HL-60 (cell line): ENCODE measurements at regions not wholly inside any gene's neighbourhood (a gene's known extent, or its start where the extent isn't known, plus 50 kb on each side); places are given as distances from the start of the nearest gene placed in this dataset.
"Not testable (repeated sequence)": the region's sequence is repeated elsewhere in the genome, so short reads cannot be mapped to it uniquely, and the experiment has no call there.

Experiments
- DNase-seq, 2 experiments: peaks; one replicate each; pipeline ENCODE4 v3.0.0-alpha.2; 2010 to 2020; ENCODE audit warnings: low read depth in 1 of 2, low spot score in 1 of 2
- H3K27ac ChIP-seq: fragments of 250-450 bp; sonication (Bioruptor Pico); replicated peaks from 2 replicates; pipeline ENCODE4 v1.5.1; 2020; ENCODE audit warnings: mild to moderate bottlenecking, moderate library complexity
- H3K27me3 ChIP-seq: fragments of 250-450 bp; sonication (Bioruptor Pico); 2 replicates; pipeline ENCODE4 v1.5.1; 2021; ENCODE audit warnings: mild to moderate bottlenecking, moderate library complexity; ENCODE audit not compliant: insufficient read depth, poor library complexity, severe bottlenecking
- H3K4me3 ChIP-seq: replicated peaks from 2 replicates; pipeline ENCODE4 v1.5.1; 2011; ENCODE audit warnings: mild to moderate bottlenecking, control low read depth, low read length; ENCODE audit not compliant: insufficient read depth
- GABPA ChIP-seq: IDR thresholded peaks from 2 replicates; pipeline ENCODE4 v1.6.1; 2012; ENCODE audit warnings: low read depth
- POLR2AphosphoS5 ChIP-seq: IDR thresholded peaks from 2 replicates; pipeline ENCODE4 v1.6.1; 2012; ENCODE audit warnings: low read depth
- SPI1 ChIP-seq: IDR thresholded peaks from 2 replicates; pipeline ENCODE4 v1.6.1; 2012; ENCODE audit warnings: low read depth, mild to moderate bottlenecking, borderline replicate concordance
- TF ChIP-seq, protein P1 (sequence below): IDR thresholded peaks from 2 replicates; pipeline ENCODE4 v1.6.1; 2012; ENCODE audit warnings: low read depth; ENCODE audit not compliant: insufficient replicate concordance
- TF ChIP-seq, protein P2 (sequence below): IDR thresholded peaks from one replicate; pipeline ENCODE4 v1.5.1; 2011; ENCODE audit warnings: low read length, control low read depth, inconsistent platforms; ENCODE audit not compliant: insufficient read depth

DNA sequence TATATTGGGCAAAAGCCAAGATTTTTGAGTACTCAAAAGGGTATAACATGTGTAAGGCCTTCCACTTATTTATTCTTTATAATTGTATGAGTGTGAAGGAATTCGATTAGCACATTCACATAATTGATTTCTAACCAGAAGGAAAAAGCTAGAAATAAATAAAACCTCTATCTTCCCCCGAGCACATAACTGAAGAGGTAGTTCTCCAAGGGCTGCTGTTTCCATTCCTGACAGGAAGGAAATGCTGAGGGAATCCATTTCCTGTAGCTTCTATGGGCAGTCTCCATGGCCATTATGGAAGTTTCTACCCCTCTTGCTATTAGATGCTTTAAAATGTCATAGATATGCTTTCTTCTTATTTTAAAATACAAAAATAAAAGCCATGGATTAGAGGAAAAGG, 70.5 kb upstream of the ABCB5 start:
- H3K27ac ChIP-seq, result no peak overlapping the region
- DNase-seq, result no peak
- TF ChIP-seq POLR2AphosphoS5, result no peak
- TF ChIP-seq GABPA, result no peak
- TF ChIP-seq, protein P1, sequence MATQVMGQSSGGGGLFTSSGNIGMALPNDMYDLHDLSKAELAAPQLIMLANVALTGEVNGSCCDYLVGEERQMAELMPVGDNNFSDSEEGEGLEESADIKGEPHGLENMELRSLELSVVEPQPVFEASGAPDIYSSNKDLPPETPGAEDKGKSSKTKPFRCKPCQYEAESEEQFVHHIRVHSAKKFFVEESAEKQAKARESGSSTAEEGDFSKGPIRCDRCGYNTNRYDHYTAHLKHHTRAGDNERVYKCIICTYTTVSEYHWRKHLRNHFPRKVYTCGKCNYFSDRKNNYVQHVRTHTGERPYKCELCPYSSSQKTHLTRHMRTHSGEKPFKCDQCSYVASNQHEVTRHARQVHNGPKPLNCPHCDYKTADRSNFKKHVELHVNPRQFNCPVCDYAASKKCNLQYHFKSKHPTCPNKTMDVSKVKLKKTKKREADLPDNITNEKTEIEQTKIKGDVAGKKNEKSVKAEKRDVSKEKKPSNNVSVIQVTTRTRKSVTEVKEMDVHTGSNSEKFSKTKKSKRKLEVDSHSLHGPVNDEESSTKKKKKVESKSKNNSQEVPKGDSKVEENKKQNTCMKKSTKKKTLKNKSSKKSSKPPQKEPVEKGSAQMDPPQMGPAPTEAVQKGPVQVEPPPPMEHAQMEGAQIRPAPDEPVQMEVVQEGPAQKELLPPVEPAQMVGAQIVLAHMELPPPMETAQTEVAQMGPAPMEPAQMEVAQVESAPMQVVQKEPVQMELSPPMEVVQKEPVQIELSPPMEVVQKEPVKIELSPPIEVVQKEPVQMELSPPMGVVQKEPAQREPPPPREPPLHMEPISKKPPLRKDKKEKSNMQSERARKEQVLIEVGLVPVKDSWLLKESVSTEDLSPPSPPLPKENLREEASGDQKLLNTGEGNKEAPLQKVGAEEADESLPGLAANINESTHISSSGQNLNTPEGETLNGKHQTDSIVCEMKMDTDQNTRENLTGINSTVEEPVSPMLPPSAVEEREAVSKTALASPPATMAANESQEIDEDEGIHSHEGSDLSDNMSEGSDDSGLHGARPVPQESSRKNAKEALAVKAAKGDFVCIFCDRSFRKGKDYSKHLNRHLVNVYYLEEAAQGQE, result no peak
- TF ChIP-seq, protein P2, sequence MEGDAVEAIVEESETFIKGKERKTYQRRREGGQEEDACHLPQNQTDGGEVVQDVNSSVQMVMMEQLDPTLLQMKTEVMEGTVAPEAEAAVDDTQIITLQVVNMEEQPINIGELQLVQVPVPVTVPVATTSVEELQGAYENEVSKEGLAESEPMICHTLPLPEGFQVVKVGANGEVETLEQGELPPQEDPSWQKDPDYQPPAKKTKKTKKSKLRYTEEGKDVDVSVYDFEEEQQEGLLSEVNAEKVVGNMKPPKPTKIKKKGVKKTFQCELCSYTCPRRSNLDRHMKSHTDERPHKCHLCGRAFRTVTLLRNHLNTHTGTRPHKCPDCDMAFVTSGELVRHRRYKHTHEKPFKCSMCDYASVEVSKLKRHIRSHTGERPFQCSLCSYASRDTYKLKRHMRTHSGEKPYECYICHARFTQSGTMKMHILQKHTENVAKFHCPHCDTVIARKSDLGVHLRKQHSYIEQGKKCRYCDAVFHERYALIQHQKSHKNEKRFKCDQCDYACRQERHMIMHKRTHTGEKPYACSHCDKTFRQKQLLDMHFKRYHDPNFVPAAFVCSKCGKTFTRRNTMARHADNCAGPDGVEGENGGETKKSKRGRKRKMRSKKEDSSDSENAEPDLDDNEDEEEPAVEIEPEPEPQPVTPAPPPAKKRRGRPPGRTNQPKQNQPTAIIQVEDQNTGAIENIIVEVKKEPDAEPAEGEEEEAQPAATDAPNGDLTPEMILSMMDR, result no peak
- no peak overlapping the region for H3K4me3 ChIP-seq
- no peaks in the 10 kb centered on the region for H3K27me3 ChIP-seq

DNA sequence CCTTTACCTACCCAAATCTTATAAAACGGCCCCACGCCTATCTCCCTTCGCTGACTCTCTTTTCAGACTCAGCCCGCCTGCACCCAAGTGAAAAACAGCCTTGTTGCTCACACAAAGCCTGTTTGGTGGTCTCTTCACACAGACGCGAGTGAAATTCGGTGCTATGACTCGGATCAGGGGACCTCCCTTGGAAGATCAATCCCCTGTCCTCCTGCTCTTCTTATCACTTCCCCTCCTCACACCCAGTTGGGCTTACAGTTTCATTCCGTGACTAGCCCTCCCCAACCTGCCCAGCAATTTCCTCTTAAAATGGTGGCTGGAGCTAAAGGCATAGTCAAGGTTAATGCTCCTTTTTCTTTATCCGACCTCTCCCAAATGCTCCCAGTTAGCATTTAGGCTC, 68.5 kb upstream of the ABCB5 start:
- DNase-seq, H3K27ac ChIP-seq, H3K4me3 ChIP-seq, H3K27me3 ChIP-seq: not testable (repeated sequence)

DNA sequence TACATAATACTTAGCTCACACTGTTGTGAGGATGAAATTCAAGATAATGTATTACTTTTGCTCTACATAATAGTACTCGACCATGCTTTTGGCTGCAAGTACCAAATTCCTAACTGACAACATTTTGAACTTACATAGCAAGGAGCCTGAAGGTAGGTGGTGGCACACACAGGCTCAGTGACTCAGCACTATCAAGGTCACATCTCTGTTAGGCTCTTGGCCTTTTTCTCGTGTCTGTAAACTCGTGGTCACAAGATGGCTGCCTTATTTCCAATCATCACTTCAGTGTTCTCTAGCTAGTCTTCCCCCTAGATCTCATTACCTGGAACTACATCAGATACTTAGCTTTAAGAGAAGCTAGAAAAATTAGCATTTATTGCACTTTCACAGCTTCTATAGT, 61.4 kb upstream of the ABCB5 start:
- no peaks in the 10 kb centered on the region for H3K27me3 ChIP-seq
- TF ChIP-seq, protein P1, result no peak
- TF ChIP-seq GABPA, result no peak
- DNase-seq, result no peak

DNA sequence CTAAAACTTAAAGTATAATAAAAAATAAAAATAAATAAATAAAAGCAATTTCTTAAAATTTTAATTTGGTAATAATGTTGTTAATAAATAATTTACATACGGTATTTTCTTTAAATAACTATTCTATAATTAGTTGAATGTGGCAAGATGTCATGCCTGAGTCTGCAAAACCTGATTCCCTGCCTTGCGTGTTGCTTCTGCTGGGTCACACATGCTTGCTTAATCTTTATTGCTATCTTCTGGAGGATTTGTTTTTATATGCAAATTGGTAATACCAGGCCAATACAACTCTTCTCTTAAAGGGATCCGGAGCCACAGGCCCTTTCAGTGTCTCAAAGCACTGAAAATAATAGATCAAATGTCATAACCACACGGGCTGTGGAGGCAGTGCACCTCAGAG, 59.4 kb upstream of the ABCB5 start:
- no peaks in the 10 kb centered on the region for H3K27me3 ChIP-seq
- H3K4me3 ChIP-seq, result no peak overlapping the region
- TF ChIP-seq GABPA (no peak), SPI1 (no peak), POLR2AphosphoS5 (no peak)
- TF ChIP-seq, protein P1, result no peak
- TF ChIP-seq, protein P2, result no peak
- DNase-seq, result no peak
- H3K27ac ChIP-seq, result no peak overlapping the region

More for the DNA sequence above, 61.4 kb upstream of the ABCB5 start:
- H3K27ac ChIP-seq, result no peak overlapping the region
- no peak overlapping the region for H3K4me3 ChIP-seq
